HEK293T (cell line): ENCODE measurements at regions not wholly inside any gene's neighbourhood (a gene's known extent, or its start where the extent isn't known, plus 50 kb on each side); places are given as distances from the start of the nearest gene placed in this dataset.

ENCODE experiments used
- ARNT ChIP-seq: fragments of 450-650 bp; IDR thresholded peaks from 2 replicates; pipeline ENCODE4 v1.6.1; 2017; ENCODE audit warnings: mild to moderate bottlenecking
- BHLHE40 ChIP-seq: fragments of 450-650 bp; IDR thresholded peaks from 2 replicates; pipeline ENCODE4 v1.6.1; 2016; ENCODE audit warnings: mild to moderate bottlenecking, moderate library complexity, borderline replicate concordance
- FOXA1 ChIP-seq: fragments of 450-650 bp; IDR thresholded peaks from 2 replicates; pipeline ENCODE4 v1.6.1; 2016; ENCODE audit warnings: mild to moderate bottlenecking
- HDGF ChIP-seq: fragments of 450-650 bp; IDR thresholded peaks from 2 replicates; pipeline ENCODE4 v1.6.1; 2017; ENCODE audit warnings: antibody characterized with exemption, borderline replicate concordance
- LEF1 ChIP-seq: fragments of 450-650 bp; IDR thresholded peaks from 2 replicates; pipeline ENCODE4 v1.6.1; 2017; ENCODE audit warnings: mild to moderate bottlenecking, borderline replicate concordance
- TARDBP ChIP-seq: fragments of 450-650 bp; IDR thresholded peaks from 2 replicates; pipeline ENCODE4 v1.6.1; 2016
- ZNF384 ChIP-seq: fragments of 450-650 bp; IDR thresholded peaks from 2 replicates; pipeline ENCODE4 v1.6.1; 2016

GRCh38 chr12:89247967-89248366, 104.3 kb downstream of the DUSP6 start:
- no peak for TF ChIP-seq FOXA1
- TF ChIP-seq BHLHE40: no peak
- no peak for TF ChIP-seq LEF1
- TF ChIP-seq HDGF: no peak
- TF ChIP-seq TARDBP: no peak
- TF ChIP-seq ZNF384: no peak
- no peak for TF ChIP-seq ARNT
